ENCODE measurements at regions not wholly inside any gene's neighbourhood (a gene's known extent, or its start where the extent isn't known, plus 50 kb on each side); places are given as distances from the start of the nearest gene placed in this dataset.

GRCh38 chr4:89586318-89586717, 250.6 kb downstream of the SNCA start:
- TF ChIP-seq TARDBP (IDR thresholded peaks at IDR 0.05) = no peak
- no peak for TF ChIP-seq SUZ12 (IDR thresholded peaks at IDR 0.05)
- TF ChIP-seq ZNF384 (IDR thresholded peaks at IDR 0.05) = no peak
- TF ChIP-seq FOXK2 (IDR thresholded peaks at IDR 0.05) = no peak
- no peak for TF ChIP-seq FOXM1 (IDR thresholded peaks at IDR 0.05; ENCODE audit: borderline replicate concordance)
